T-helper 1 cell (primary cell): ENCODE measurements at regions not wholly inside any gene's neighbourhood (a gene's known extent, or its start where the extent isn't known, plus 50 kb on each side); places are given as distances from the start of the nearest gene placed in this dataset.

Experiments
- DNase-seq, 5 donors: peaks; one replicate each; pipeline ENCODE4 v3.0.0-alpha.2; 2012 to 2020

DNA sequence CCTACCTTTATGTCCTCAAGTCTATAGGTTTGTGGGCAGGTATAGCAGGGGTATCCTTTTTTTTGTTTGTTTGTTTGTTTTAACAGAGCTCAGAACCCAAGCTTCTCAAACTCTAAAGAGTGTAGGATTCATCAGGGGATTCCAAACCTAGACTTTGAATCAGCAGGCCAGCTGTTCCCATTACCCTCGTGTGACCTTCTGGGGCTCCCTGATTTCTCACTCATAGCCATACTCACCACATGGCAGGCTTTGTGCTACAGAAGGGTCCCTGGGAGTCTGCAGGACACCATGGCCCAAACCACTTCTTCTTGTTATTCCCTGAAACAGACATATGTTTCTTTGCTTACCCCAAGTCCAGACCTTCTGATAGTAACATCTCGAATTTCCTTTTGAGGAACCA lies 350.8 kb upstream of the TSHZ2 start:
- no peak for DNase-seq

DNA sequence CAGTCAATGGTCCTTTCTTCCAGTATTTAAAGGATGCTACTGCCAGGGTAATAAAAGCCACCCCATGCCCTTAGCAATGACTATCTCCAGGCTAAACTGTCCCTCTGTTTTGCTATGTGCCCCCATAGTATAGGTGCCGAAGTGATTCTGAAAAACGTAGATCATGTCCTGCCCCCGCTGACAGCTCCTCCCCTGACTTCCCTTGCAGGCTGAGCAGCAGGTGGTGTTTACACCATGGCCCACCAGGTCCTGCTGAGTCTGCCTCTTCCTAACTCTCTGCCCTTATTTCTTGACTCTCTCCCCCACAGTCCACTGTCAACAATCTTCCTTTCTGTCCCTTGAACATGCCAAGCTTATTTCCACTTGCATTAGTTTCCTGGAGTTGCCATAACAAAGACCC lies 352.5 kb upstream of the TSHZ2 start:
- no peak for DNase-seq

DNA sequence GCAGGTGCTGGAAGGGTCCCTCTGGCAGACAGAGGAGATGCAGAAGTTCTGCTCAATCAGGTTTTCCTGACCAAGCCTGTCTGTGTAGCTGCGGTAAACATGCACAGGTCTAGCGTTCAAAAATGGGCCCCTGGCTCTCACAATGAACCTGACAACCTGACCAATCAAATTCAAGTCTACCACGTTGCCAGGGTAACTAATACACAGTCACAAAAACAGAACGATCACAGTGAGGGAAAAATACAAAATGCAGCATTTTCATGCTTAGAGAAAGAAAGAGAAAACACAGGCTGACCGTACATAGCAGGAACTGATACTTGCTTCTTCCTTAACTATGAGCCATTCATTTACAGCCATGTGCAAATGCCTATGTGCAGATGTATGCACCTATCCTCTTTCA lies 353.1 kb upstream of the TSHZ2 start:
- no peak for DNase-seq

DNA sequence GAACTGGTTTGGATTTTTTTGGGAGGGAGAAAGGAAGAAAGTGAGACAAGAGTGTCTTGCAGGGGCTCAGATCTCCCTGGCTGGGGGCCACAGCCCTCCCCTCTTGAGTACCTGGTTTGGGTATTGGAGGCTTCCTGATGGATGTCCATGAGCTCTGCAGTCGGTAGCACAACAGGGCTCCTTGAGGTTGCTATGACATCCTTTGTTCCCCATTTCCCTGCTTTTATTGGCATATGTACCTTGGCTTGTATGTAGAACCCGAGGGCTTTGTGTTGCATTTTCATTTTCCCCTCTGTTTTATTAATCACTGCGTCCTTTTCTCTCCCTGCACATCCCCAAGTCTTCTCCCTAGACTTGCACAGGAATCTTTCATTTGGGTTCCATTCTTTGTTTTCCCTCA lies 355.5 kb upstream of the TSHZ2 start:
- no peak for DNase-seq

DNA sequence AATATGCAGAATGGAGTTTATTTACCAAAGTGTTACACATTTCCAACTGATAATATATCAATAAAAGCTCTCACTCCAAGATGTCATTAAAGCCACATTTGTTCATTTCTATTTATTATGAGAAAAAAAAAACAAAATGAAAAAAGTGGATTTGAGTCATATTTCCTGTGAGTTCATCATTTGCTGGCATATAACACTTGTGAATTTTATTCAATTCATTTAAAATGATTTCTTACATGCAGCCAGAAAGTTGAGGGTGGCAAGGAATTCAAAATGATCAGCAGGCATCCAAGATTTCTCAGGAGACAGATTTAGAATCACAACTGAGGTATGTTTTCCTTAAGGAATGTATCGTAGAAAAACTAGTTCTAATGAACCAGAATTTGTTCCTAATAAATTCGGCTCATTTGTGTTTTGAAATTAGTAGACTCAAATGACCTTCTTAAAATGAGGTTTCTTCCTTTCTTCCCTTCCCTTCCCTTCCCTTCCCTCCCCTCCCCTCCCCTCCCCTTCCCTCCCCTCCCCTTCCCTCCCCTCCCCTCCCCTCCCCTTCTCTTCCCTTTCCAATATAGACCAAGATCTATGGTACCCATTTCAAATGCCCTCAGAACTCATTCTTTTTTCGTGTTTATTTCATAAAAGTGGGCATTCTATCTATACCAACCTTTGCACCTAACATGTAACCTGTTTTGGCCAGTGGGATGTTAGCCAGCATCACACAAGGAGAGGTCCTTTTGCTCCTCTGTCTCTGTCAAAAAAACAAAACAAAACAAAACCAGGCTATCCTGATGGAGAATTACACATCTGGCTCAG lies 357.9 kb upstream of the TSHZ2 start:
- no peak for DNase-seq

DNA sequence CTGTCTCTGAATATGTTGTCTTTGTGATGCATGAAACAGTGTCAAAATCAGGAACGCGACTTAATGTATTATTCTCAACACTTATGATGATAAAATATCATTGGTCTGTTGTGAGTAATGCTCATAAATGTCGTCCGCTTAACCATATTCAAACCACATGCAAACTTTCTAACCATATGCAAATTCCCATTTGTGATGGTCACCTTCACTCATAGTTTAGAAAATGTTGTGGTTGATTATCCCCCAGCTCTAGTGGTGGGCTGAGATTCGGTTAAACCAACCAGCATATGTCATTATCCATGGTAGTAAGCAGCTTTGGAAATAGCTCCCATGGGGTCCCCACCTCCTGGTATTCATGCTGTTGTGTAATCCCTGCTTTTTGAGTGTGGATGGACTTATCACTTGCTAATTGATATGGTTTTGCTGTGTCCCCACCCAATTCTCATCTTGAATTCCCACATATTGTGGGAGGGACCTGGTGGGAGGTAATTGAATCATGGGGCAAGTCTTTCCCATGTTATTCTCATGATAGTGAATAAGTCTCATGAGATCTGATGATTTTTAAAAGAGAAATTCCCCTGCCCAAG lies 360.0 kb upstream of the TSHZ2 start:
- DNase-seq, result no peak

DNA sequence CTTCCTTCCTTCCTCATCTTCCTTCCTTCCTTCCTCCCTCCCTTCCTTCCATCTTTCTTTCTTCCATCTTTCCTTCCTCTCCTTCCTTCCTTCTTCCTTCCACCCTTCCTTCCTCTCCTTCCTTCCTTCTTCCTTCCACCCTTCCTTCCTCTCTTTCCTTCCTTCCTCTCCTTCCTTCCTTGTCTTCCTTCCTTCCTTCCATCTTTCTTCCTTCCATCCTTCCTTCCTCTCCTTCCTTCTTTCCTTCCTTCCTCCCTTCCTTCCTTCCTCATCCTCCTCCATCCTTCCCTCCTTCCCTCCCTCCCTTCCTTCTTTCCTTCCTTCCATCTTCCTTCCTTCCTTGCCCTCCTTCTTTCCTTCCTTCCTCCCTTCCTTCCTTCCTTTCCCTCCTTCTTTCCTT lies 361.4 kb upstream of the TSHZ2 start:
- no peak for DNase-seq

DNA sequence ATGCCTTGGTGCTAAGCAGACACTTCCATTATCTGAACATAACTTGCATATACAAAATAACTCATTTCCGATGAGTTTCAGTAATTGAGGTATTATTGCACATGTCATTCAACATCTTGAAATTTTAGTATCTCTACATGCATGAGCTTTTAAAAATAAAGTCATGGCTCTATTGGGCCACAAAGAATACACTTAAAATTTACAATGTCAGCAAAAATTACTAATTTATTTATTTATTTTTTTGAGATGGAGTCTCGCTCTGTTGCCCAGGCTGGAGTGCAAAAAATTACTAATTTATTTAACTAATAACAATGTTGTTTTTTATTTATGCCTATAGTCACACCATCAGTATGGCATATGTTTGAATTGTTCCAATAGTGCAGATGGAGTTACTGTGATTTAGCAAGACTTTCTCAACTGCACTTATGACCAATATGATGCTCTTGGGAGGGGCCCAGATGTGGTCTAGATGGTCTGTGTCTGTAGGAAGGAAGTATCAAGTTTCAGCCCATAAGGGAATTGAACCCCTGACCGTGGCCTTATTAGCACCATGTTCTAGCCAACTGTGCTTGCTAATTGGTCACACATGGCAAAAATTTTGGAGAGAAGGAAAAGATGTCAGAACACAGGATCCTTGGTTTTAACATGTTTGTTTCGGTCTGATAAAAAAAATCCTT lies 370.7 kb upstream of the TSHZ2 start:
- DNase-seq, result no peak

DNA sequence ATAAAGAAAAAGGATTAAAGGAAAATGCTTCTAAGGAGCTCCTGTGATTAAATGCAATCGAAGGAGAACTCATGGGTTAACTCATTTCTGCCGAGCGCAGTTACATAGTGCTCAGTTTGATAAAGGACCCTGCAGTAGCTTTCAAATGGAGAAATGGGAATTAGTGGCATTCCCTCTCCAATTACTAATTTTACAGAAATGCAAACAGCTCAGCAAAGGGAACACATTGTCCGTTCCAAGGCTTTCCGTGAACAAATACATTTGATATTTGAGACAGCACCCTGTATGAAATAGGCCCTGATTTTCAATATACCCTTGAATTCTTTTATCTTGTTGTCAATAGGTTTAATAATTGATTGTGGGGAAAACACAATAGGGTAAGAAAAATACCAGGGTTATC lies 375.9 kb upstream of the TSHZ2 start:
- DNase-seq, result no peak

DNA sequence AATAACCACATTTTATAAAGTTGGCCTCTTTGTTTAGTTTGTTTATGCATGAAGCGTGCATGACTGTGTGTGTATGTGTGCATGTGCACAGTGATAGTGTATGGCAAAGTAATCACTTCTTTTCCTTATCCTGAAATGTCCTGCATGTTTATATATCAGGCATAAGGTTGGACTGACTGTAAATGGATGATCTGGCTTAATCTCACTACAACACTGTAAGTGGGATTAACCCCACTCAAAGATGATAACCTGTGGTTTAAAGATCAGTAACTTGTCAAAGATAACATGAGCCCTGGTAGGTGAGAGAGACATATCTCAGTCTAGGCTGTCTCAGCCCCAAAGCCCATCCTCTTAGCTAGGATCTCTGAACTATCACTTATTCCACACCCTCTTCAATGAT lies 376.6 kb upstream of the TSHZ2 start:
- DNase-seq, result no peak

DNA sequence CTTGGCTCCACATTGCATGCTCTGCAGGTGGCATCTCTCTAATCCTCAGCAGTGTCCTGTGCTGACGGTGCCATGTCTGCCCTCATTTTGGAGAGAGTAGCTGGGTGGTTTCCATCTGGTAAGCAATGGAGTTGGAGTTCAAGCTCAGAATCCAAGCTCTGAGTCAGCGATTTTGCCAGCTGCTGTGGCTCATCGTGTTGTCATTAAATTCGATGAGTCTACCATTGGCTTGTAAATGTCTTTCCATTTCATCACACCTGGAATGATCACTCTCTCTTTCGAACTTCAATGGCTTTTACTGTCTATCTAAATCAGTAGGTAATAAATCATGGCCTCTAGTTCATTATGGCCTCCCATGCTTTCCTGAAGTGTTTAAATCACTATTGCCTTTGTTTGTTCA lies 378.5 kb upstream of the TSHZ2 start:
- no peak for DNase-seq

DNA sequence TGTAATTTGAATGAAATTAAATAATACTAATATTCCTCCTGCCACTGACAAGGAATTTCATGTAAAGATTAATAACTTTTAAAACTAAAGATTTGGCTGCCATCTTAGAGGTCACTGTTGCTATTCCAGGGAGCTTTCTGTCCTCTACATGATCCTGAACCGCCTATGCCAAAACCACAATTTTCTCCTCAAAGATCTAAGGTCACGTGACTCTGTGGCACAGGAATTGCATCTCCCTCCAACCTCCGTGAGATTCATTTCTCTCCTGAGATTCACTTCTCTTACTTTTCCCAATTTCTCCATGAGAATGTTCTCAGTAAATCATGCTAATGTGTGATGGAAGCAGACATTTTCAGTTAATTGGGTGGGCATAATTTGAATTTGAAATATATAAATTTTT lies 379.6 kb upstream of the TSHZ2 start:
- DNase-seq, result no peak

DNA sequence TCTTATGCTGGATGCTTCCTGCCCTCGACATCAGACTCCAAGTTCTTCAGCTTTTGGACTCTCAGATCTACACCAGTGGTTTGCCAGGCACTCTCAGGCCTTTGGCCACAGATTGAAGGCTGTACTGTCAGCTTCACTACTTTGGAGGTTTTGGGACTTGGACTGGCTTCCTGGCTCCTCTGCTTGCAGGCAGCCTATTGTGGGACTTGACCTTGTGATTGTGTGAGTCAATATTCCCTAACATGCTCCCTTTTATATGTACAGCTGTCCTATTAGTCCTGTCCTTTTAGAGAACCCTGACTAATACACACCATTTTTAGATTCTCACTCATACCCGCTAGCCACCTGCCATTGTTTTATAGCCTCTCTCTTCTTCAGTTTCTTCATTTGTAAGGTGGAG lies 382.1 kb upstream of the TSHZ2 start:
- DNase-seq, result no peak

DNA sequence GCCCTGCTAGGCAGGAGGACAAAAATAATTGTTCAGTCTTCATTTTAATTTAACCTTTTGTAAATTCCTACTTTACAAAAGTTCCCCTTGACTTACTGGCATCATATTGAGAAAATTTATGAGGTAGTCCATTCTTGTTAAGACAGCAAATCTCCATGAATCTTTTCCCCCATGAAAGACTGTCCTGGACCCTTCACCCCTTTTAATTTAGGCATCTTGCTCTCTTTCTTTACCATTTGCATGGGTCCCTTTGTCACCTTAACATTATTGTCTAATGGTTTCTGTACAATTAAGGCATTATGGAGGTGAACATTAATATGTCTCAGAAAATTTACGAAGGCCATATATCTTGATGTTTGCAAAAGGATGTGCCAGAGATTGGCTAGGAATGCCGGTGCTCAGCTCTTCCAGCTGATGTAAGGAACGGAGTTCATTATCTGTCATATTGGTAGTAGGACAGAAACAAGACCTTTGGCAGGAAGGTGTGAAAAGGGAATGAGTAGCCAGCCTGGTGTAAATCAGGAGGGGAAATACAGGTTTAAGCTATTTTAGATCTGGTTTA lies 382.8 kb upstream of the TSHZ2 start:
- DNase-seq, result no peak

DNA sequence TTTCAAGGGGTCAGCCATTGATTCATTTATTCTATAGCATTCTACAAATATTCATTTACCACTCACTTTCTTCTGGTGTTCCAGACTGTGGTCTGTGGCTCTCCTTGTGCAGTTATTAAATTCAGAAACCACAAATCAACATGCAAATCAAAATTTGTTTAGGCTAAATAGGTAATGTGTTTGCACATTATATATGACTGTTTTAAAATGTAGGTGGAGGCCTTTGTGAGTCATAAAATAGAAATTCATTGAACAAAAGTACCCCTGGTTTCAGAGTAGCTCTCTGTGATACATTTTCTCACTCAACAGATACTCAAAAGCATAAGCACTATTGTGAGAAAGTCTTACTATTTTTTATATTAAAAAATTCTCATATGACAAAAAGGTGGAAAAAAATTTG lies 385.5 kb upstream of the TSHZ2 start:
- no peak for DNase-seq

DNA sequence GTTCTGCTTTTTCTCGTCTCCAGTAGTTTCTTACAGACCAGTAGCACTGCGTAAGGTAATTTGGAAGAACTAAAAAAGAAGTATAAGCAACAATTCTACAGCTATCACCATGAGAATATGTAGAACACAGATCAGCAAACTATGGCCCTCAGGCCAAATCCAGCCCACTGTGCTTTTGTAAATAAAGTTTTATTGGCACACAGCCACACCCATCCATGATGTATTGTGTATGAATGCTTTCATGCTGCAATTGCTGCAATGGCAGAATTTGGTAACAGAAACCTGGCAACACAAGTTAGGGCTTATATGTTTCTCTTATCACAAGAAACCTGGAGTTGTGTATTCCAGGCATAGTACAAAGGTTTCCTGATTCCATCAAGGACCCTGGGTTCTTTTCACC lies 386.8 kb upstream of the TSHZ2 start:
- no peak for DNase-seq

DNA sequence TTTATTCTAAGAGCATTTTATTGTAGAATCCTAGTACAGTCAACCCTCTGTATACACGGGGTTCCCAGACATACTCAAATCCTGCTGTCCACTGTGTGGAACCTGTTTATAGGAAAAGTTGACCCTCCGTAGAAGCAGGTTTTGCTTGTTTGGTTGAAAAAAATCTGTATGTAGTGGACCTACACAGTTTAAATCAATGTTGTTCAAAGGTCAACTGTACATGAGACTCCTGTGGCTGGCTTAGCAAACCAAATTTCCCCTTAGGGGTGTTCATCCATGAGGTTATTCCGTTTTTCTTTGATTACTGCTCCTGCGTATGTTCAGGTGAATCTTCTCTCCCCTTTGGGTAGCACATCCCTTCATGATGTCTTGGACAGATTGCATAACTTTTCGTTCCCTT lies 387.0 kb upstream of the ZFP64 start:
- DNase-seq, result no peak

DNA sequence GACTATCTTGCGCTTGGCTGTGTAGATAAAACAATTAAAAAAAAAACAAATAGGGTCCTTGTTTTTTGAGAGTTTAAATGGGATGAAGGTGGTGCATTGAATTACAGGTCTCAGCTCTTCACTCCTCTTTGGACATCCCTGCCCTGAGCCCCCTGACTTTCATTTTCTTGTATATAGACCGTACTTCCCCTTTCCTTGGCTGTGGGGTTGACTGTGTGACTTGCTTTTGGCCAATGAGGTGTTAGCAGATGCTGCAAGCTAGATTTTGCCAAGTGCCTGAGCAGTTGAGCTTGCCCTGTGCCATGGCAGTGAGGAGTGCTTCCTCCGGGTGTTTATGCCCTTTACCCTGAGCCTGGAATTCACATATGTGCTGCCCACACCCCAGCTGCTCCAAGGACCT lies 386.1 kb upstream of the ZFP64 start:
- no peak for DNase-seq

DNA sequence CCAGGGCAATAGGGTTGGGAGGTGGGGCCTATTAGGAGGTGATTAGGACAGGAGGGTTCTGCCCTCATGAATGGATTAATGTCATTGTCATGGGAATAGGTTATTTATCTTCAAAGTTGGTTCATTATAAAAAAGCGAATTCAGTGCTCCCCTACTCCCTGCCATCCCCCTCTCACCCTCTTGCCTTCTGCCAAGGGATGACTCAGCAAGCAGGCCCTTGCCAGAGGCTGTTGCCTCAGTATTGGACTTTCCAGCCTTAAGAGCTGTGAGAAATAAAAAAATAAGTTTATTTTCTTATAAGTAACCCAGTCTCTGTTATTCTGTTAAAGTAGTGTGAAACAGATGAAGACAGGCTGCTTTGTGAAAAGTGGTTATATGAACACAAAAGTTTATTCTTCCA lies 381.1 kb upstream of the ZFP64 start:
- no peak for DNase-seq

DNA sequence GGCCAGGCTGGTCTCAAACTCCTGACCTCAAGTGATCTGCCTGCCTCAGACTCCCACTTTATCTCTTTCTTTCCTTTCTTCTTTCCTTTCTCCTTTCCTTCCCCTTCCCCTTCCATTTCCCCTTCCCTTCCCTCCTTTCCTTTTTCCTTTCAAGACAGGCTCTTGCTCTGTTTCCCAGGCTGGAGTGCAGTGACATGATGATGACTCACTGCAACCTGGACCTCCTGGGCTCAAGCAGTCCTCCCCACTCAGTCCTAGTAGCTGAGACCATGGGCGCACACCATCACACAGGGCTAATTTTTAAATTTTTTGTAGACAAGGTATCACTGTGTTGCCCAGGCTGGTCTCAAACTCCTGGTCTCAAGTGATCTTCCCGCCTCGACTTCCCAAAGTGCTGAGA lies 377.6 kb upstream of the ZFP64 start:
- DNase-seq, result no peak

DNA sequence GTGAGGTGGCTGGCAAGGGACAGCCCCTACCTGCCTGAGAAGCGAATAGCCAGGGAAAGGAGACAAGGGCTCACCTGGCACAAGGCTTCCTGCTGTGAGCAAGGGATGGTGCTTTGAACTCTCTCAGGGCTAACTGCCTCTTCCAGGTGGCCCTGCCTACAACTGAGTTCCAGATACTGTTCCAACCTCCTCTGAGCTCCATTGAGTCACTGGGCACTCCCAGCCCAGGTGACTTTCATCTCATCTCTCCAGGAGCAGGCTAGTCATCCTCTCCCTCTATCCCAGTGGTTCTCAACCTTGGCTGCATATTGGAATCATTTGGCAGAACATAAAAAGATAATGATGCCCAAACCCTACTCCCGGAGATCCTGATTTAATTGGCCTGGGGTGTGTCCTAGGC lies 374.0 kb upstream of the ZFP64 start:
- DNase-seq, result no peak

DNA sequence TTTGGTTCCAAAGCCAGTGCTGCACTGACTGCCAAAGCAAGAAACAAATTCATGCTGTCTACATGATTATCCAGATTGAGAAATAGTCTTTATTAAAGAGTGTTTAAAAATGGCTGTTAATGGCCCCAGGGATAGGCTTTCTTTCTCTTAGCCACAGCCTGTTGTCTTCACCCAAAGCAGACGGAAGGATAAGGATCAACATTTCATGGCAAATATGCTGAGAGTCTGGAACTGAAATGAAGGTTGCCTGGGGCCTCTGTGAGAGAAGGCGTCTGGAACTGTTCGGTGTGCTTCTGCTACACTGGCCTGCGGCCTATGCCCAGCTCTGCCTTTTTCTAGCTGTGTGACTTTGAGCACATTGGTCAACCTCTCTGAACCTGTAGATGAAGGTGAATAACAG lies 373.0 kb upstream of the ZFP64 start:
- no peak for DNase-seq

DNA sequence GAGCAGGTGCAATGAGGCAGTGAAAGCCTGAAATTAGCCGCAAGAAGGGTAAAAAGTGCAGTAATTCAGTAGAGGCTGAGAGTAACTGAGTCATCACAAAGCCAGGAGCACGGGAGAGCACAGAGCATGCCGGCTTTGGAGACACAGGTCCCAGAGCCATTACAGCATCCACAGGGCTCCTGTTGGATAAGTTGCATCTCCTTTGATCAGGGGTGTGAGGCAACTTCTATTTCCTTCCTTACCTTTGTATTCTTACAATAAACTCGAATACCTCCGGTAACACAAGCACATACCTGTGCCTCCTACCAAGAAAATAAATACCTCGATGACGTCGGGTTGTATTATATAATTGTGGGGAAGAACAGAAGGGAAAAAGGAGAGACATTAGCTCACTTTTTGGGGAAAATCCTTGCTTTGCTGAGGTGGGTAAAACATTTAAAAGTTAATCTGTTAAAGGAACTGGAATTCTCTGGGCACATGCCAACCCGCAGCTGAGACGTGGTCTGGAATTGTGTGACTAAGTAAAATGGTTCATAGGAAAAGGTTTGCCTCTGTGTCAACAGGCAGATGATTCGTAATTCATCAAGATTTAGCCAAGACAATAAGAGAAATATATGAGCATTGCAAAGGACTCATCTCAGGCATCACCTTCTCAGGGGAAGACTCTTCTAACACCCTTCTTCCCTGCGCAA lies 360.7 kb upstream of the ZFP64 start:
- DNase-seq, result no peak
